ENCODE measurements at regions not wholly inside any gene's neighbourhood (a gene's known extent, or its start where the extent isn't known, plus 50 kb on each side); places are given as distances from the start of the nearest gene placed in this dataset.
"Not testable (repeated sequence)": the region's sequence is repeated elsewhere in the genome, so short reads cannot be mapped to it uniquely, and the experiment has no call there.

DNA sequence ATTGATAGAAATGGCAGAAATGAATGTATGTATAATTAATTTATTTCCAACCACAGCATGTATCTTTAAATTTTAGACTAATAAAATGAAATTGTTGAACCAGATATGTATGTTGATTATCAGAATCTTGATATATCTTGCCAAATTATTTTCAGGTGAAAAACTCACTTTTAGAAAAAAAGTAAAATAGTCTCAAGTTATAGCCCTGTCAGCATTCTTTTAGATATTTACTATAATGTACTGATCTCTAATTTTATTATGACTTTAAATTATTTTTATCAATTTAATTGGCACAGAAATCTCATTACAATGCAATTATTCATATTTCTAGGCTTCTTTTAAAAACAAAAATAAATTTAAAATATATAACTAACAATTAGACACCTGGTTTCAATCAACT, 1990.4 kb upstream of the CDH6 start:
- DNase-seq, result no peak
- no peak overlapping the region for H3K4me3 ChIP-seq (ENCODE audit: low read depth, low read length)

DNA sequence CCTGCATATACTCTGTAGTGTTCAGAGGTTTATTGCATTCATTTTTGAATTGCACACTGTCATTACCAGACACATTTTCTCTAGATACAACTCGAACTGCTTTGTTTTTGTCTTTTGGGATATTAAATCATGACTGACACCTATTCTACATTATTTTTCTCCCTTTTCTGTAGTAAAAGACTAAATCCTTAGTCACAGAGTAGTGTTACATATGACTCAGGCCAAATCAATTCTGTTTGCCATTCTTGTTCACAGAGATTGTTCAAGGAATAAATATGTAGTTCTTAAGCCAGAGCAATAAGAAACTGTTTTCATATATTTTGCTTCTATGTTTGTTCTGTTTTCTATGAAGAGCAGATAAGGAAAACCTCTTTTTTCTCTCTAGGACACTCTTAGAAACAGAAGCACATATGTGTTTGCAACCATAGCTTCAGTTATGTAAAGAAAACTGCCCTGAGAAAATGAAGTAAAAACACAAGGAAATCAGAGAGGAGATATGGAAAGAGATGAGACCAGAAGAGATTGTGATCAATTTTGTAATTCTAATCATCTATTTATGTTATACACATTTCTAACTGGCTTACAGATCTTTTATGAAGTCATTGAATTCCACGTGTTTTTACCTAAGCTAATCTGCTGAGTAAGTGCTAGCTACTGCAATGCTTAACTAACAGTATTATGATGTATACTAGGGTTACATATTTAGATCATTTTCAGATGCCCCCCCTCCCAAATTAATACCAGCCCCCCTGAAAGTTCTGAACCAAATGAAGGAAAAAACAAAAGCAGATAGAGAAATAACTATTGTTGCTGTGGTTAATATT, 1995.6 kb upstream of the CDH6 start:
- Histone ChIP-seq H3K27ac (no peak overlapping the region), H3K27me3 (replicated peaks) (no peaks in the 10 kb centered on the region), H3K4me3 (ENCODE audit: low read depth, low read length) (no peak overlapping the region), H3K36me3 (replicated peaks) (no peaks in the 10 kb centered on the region)
- no peak for DNase-seq
- TF ChIP-seq, protein P1, sequence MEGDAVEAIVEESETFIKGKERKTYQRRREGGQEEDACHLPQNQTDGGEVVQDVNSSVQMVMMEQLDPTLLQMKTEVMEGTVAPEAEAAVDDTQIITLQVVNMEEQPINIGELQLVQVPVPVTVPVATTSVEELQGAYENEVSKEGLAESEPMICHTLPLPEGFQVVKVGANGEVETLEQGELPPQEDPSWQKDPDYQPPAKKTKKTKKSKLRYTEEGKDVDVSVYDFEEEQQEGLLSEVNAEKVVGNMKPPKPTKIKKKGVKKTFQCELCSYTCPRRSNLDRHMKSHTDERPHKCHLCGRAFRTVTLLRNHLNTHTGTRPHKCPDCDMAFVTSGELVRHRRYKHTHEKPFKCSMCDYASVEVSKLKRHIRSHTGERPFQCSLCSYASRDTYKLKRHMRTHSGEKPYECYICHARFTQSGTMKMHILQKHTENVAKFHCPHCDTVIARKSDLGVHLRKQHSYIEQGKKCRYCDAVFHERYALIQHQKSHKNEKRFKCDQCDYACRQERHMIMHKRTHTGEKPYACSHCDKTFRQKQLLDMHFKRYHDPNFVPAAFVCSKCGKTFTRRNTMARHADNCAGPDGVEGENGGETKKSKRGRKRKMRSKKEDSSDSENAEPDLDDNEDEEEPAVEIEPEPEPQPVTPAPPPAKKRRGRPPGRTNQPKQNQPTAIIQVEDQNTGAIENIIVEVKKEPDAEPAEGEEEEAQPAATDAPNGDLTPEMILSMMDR (IDR thresholded peaks at IDR 0.05; ENCODE audit: low read depth, low read length, missing control alignments), result no peak
- in situ Hi-C loops (cut with HindIII; ENCODE audit: low pct_ligation_motif_present, low sequenced_read_pairs), result no loop called here

More for the DNA sequence above, 1990.4 kb upstream of the CDH6 start:
- Histone ChIP-seq H3K27ac (no peak overlapping the region), H3K27me3 (replicated peaks) (no peaks in the 10 kb centered on the region), H3K36me3 (replicated peaks) (no peaks in the 10 kb centered on the region)
- TF ChIP-seq, protein P1 (IDR thresholded peaks at IDR 0.05; ENCODE audit: low read depth, low read length, missing control alignments), result no peak
- in situ Hi-C loops (cut with HindIII; ENCODE audit: low pct_ligation_motif_present, low sequenced_read_pairs), result no loop called here

DNA sequence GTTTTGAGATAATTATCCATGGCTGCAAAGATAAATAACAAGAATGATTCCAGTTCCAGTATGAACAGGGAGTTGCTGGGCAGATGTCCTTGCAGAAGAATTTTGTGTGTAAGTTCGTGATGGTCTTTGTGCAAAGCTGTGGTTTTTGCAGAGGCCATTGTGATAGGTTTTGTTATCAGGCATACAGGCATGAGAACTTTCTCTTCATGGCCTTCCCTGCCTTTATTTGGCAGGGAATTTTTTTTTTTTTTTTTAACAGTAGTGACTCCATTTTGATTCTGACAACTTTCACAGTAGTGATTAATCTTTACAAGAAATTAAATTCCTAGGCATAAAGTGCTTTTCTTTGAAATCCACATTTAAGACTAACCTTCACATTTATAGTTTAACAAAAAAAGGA, 1999.5 kb upstream of the CDH6 start:
- Histone ChIP-seq H3K36me3 (replicated peaks) (no peaks in the 10 kb centered on the region), H3K4me3 (ENCODE audit: low read depth, low read length) (no peak overlapping the region), H3K27ac (no peak overlapping the region), H3K27me3 (replicated peaks) (no peaks in the 10 kb centered on the region)
- in situ Hi-C loops (cut with HindIII; ENCODE audit: low pct_ligation_motif_present, low sequenced_read_pairs), result no loop called here
- DNase-seq, result no peak
- TF ChIP-seq, protein P1 (IDR thresholded peaks at IDR 0.05; ENCODE audit: low read depth, low read length, missing control alignments), result no peak

DNA sequence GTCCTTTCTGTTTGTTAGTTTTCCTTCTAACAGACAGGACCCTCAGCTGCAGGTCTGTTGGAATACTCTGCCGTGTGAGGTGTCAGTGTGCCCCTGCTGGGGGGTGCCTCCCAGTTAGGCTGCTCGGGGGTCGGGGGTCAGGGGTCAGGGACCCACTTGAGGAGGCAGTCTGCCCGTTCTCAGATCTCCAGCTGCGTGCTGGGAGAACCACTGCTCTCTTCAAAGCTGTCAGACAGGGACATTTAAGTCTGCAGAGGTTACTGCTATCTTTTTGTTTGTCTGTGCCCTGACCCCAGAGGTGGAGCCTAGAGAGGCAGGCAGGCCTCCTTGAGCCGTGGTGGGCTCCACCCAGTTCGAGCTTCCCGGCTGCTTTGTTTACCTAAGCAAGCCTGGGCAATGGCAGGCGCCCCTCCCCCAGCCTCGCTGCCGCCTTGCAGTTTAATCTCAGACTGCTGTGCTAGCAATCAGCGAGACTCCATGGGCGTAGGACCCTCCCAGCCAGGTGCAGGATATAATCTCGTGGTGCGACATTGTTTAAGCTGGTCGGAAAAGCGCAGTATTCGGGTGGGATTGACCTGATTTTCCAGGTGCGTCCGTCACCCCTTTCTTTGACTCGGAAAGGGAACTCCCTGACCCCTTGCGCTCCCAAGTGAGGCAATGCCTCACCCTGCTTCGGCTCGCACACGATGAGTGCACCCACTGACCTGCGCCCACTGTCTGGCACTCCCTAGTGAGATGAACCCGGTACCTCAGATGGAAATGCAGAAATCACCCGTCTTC, 2002.0 kb upstream of the CDH6 start:
- DNase-seq; H3K27me3 ChIP-seq (replicated peaks); H3K36me3 ChIP-seq (replicated peaks); H3K4me3 ChIP-seq (ENCODE audit: low read depth, low read length); in situ Hi-C loops (cut with HindIII; ENCODE audit: low pct_ligation_motif_present, low sequenced_read_pairs); H3K27ac ChIP-seq: not testable (repeated sequence)

DNA sequence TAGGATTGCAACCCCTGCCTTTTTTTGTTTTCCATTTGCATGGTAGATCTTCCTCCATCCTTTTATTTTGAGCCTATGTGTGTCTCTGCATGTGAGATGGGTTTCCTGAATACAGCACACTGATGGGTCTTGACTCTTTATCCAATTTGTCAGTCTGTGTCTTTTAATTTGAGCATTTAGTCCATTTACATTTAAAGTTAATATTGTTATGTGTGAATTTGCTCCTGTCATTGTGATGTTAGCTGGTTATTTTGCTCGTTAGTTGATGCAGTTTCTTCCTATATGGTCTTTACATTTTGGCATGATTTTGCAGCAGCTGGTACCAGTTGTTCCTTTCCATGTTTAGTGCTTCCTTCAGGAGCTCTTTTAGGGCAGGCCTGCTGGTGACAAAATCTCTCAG, 2003.1 kb upstream of the CDH6 start:
- H3K36me3 ChIP-seq (replicated peaks); H3K4me3 ChIP-seq (ENCODE audit: low read depth, low read length); H3K27ac ChIP-seq; H3K27me3 ChIP-seq (replicated peaks); in situ Hi-C loops (cut with HindIII; ENCODE audit: low pct_ligation_motif_present, low sequenced_read_pairs); DNase-seq: not testable (repeated sequence)

DNA sequence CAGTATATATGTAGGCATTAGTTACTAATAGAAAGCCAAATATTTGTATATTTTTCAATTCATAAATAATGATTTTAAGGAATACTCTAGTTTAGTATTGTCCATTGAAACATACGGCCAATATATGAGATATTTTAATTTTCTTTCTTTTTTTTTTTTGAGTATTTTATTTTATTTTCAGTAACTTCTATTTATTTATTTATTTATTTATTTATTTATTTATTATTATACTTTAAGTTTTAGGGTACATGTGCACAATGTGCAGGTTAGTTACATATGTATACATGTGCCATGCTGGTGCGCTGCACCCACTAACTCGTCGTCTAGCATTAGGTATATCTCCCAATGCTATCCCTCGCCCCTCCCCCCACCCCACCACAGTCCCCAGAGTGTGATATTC, 2007.1 kb upstream of the CDH6 start:
- DNase-seq; H3K27ac ChIP-seq; in situ Hi-C loops (cut with HindIII; ENCODE audit: low pct_ligation_motif_present, low sequenced_read_pairs); H3K4me3 ChIP-seq (ENCODE audit: low read depth, low read length); H3K36me3 ChIP-seq (replicated peaks); H3K27me3 ChIP-seq (replicated peaks): not testable (repeated sequence)

DNA sequence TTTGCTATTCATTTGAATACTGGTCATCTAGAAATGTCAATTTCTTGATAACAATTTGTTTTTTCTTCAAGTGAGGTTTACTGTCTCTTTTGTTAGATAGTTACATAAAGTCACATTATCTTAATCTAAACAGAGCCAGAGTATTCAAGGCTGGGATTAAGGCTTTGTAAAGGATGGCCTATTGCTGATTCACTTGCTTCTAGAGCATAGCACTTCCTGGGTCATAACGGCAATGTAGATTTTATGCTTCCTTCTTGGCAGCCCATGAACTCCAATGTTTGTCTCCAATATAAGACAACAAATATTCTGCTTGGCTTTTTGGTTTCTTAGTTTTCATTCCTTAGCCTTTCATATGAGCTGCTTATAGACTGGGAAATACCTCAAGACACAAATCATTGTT, 2007.9 kb upstream of the CDH6 start:
- Histone ChIP-seq H3K27me3 (replicated peaks) (no peaks in the 10 kb centered on the region), H3K36me3 (replicated peaks) (no peaks in the 10 kb centered on the region), H3K4me3 (ENCODE audit: low read depth, low read length) (no peak overlapping the region), H3K27ac (no peak overlapping the region)
- TF ChIP-seq, protein P1 (IDR thresholded peaks at IDR 0.05; ENCODE audit: low read depth, low read length, missing control alignments), result no peak
- in situ Hi-C loops (cut with HindIII; ENCODE audit: low pct_ligation_motif_present, low sequenced_read_pairs), result no loop called here
- no peak for DNase-seq

All from brain microvascular endothelial cell (primary cell).